ENCODE measurements at regions not wholly inside any gene's neighbourhood (a gene's known extent, or its start where the extent isn't known, plus 50 kb on each side); places are given as distances from the start of the nearest gene placed in this dataset.

DNA sequence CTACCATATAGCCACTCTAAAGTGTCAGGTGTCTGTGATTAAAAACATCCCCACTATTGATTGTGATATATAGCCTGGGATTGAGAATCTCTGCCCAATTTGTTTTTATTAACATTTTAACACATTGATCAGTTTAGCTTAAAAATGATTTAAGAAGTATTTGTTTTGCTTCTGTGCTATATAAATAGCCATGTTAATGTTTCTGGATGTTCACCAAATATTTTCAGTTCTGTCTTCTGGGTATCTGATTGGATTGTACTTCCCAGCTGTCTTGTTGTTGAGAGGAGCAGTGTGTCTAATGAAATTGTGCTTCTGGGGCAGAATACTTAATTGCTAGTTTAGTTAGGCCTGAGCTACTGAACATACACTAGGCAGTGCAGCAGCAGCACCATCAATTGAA lies 126.6 kb upstream of the TUSC1 start:
- TF ChIP-seq POLR2AphosphoS5 (IDR thresholded peaks at IDR 0.05; ENCODE audit: low read depth, low read length), result no peak
- no peak for TF ChIP-seq SIN3A (IDR thresholded peaks at IDR 0.05; ENCODE audit: borderline replicate concordance, insufficient read depth, low read length)
- no peak for TF ChIP-seq TAF1 (IDR thresholded peaks at IDR 0.05; ENCODE audit: borderline replicate concordance, insufficient read depth, low read length)
- no peak for TF ChIP-seq FOXP2 (optimal IDR thresholded peaks at IDR 0.05; ENCODE audit: borderline replicate concordance, extremely low read depth, extremely low read length, insufficient read depth)
- TF ChIP-seq, protein P1, sequence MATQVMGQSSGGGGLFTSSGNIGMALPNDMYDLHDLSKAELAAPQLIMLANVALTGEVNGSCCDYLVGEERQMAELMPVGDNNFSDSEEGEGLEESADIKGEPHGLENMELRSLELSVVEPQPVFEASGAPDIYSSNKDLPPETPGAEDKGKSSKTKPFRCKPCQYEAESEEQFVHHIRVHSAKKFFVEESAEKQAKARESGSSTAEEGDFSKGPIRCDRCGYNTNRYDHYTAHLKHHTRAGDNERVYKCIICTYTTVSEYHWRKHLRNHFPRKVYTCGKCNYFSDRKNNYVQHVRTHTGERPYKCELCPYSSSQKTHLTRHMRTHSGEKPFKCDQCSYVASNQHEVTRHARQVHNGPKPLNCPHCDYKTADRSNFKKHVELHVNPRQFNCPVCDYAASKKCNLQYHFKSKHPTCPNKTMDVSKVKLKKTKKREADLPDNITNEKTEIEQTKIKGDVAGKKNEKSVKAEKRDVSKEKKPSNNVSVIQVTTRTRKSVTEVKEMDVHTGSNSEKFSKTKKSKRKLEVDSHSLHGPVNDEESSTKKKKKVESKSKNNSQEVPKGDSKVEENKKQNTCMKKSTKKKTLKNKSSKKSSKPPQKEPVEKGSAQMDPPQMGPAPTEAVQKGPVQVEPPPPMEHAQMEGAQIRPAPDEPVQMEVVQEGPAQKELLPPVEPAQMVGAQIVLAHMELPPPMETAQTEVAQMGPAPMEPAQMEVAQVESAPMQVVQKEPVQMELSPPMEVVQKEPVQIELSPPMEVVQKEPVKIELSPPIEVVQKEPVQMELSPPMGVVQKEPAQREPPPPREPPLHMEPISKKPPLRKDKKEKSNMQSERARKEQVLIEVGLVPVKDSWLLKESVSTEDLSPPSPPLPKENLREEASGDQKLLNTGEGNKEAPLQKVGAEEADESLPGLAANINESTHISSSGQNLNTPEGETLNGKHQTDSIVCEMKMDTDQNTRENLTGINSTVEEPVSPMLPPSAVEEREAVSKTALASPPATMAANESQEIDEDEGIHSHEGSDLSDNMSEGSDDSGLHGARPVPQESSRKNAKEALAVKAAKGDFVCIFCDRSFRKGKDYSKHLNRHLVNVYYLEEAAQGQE (IDR thresholded peaks at IDR 0.05; ENCODE audit: insufficient read depth in 1 of 2, low read depth in 2 of 2, low read length in 2 of 2), result no peak

Measured in PFSK-1 (cell line).